ENCODE measurements at regions not wholly inside any gene's neighbourhood (a gene's known extent, or its start where the extent isn't known, plus 50 kb on each side); places are given as distances from the start of the nearest gene placed in this dataset.

DNA sequence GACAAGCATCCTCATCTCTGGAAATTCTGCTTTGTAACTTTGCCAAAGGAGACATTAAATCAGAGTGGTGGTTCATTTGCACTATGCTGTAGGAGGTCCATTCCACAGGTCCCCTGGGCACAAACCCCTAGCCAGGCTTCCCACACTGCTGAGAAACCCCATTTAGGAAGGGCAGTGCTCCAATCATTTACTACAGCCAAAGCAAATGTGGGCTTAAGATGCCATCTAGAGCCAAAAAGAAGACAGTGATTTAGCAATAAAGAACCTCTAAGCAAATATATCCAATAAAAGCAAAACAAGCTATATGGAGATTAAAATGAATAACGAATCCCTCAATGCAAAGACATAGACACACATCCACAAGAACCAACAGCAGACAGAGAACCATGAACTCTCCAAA is 129.0 kb upstream of the ALDH1B1 start:
- H3K4me3 ChIP-seq (ENCODE audit: insufficient read depth, low read length, poor library complexity, severe bottlenecking) = no peak overlapping the region
- H3K9me3 ChIP-seq (ENCODE audit: insufficient read depth, low read length) = no peaks in the 10 kb centered on the region
- H3K9me2 ChIP-seq (replicated peaks; ENCODE audit: insufficient read depth, low read length) = no peaks in the 10 kb centered on the region
- H3K79me2 ChIP-seq (ENCODE audit: insufficient read depth, low read length) = no peaks in the 10 kb centered on the region
- no peak for TF ChIP-seq EZH2phosphoT487 (conservative IDR thresholded peaks at IDR 0.05; ENCODE audit: low read length)
- TF ChIP-seq, protein P1, sequence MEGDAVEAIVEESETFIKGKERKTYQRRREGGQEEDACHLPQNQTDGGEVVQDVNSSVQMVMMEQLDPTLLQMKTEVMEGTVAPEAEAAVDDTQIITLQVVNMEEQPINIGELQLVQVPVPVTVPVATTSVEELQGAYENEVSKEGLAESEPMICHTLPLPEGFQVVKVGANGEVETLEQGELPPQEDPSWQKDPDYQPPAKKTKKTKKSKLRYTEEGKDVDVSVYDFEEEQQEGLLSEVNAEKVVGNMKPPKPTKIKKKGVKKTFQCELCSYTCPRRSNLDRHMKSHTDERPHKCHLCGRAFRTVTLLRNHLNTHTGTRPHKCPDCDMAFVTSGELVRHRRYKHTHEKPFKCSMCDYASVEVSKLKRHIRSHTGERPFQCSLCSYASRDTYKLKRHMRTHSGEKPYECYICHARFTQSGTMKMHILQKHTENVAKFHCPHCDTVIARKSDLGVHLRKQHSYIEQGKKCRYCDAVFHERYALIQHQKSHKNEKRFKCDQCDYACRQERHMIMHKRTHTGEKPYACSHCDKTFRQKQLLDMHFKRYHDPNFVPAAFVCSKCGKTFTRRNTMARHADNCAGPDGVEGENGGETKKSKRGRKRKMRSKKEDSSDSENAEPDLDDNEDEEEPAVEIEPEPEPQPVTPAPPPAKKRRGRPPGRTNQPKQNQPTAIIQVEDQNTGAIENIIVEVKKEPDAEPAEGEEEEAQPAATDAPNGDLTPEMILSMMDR (IDR thresholded peaks at IDR 0.05; ENCODE audit: insufficient read depth, low read length, poor library complexity, severe bottlenecking) = no peak
- H3K4me2 ChIP-seq (ENCODE audit: low read depth, low read length, poor library complexity, severe bottlenecking) = no peak overlapping the region
- no peak overlapping the region for H3K9ac ChIP-seq (ENCODE audit: low read length)
- no peaks in the 10 kb centered on the region for H3K27me3 ChIP-seq (ENCODE audit: low read length)
- no peaks in the 10 kb centered on the region for H3F3A ChIP-seq (ENCODE audit: insufficient read depth)
- no peaks in the 10 kb centered on the region for H4K20me1 ChIP-seq (ENCODE audit: low read depth, low read length)
- H3K36me3 ChIP-seq (ENCODE audit: low read length) = no peaks in the 10 kb centered on the region
- no peak overlapping the region for H2AFZ ChIP-seq (ENCODE audit: low read depth, low read length, severe bottlenecking)
- H3K27ac ChIP-seq (ENCODE audit: low read depth, low read length) = no peak overlapping the region

DNA sequence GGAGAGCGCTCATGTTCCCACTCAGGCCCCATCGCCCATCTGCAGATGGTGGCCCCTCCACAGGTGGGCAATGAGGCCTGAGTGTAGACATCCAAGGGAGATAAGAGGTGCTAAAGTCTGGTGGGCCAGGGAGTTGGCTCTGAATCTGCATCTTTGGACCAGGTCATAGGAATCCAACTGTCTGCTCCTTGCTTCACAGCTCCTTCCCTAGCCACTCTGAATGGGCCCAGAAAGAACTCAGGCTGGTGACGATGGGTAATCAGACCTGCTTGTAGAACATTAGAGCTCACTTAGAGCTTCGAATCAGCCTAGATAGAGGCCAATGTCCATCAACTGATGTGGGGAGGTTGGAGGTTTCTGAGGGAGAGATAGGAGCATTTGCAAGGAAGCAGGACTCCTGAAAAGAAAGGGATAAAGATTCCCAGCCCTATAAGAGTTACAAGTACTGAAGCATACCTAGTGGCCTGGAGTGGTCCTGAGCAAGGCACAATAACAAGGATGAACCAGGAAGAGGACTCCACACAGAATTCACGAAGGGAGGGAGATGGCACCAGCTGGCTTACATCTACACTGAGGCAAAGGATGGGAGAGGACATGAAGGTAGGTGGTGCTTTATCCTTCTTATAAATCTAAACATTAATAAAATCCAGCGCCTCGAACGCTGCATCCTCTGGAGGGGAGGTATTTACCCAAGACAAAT is 132.8 kb upstream of the ALDH1B1 start:
- Histone ChIP-seq H3K27me3 (ENCODE audit: low read length) (no peaks in the 10 kb centered on the region), H3K9me2 (replicated peaks; ENCODE audit: insufficient read depth, low read length) (no peaks in the 10 kb centered on the region), H3K9me3 (ENCODE audit: insufficient read depth, low read length) (no peaks in the 10 kb centered on the region), H3K36me3 (ENCODE audit: low read length) (no peaks in the 10 kb centered on the region), H2AFZ (ENCODE audit: low read depth, low read length, severe bottlenecking) (no peak overlapping the region), H3K4me3 (ENCODE audit: insufficient read depth, low read length, poor library complexity, severe bottlenecking) (no peak overlapping the region), H4K20me1 (ENCODE audit: low read depth, low read length) (no peaks in the 10 kb centered on the region), H3K27ac (ENCODE audit: low read depth, low read length) (no peak overlapping the region), H3K9ac (ENCODE audit: low read length) (no peak overlapping the region), H3K4me2 (ENCODE audit: low read depth, low read length, poor library complexity, severe bottlenecking) (no peak overlapping the region), H3K79me2 (ENCODE audit: insufficient read depth, low read length) (no peaks in the 10 kb centered on the region), H3F3A (ENCODE audit: insufficient read depth) (no peaks in the 10 kb centered on the region)
- TF ChIP-seq, protein P1 (IDR thresholded peaks at IDR 0.05; ENCODE audit: insufficient read depth, low read length, poor library complexity, severe bottlenecking) = no peak
- TF ChIP-seq EZH2phosphoT487 (conservative IDR thresholded peaks at IDR 0.05; ENCODE audit: low read length) = no peak

DNA sequence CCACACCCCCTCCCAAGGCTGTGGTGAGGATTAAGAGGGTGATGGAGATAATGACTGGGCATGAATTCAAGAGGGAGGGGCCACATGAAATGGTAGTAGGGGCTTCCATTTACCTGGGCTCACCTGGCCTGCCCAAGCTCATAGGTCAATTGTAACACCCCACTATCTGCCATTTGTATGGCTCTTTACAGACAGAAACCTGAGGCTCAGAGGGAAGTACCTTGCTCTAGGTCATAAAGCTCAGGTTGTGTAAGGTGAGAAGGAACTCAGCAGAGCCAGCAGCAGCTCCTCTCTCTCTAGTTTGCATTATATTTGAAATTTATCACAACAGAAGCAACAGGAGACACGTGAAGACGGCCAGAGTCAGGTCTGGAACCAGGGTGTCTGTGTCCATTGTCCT is 133.4 kb upstream of the ALDH1B1 start:
- H3K9me2 ChIP-seq (replicated peaks; ENCODE audit: insufficient read depth, low read length) = no peaks in the 10 kb centered on the region
- no peak overlapping the region for H2AFZ ChIP-seq (ENCODE audit: low read depth, low read length, severe bottlenecking)
- TF ChIP-seq, protein P1 (IDR thresholded peaks at IDR 0.05; ENCODE audit: insufficient read depth, low read length, poor library complexity, severe bottlenecking) = no peak
- TF ChIP-seq EZH2phosphoT487 (conservative IDR thresholded peaks at IDR 0.05; ENCODE audit: low read length) = no peak
- H3K27me3 ChIP-seq (ENCODE audit: low read length) = no peaks in the 10 kb centered on the region
- no peaks in the 10 kb centered on the region for H3K36me3 ChIP-seq (ENCODE audit: low read length)
- no peaks in the 10 kb centered on the region for H3F3A ChIP-seq (ENCODE audit: insufficient read depth)
- H4K20me1 ChIP-seq (ENCODE audit: low read depth, low read length) = no peaks in the 10 kb centered on the region
- no peaks in the 10 kb centered on the region for H3K79me2 ChIP-seq (ENCODE audit: insufficient read depth, low read length)
- H3K4me2 ChIP-seq (ENCODE audit: low read depth, low read length, poor library complexity, severe bottlenecking) = no peak overlapping the region
- no peak overlapping the region for H3K27ac ChIP-seq (ENCODE audit: low read depth, low read length)
- no peak overlapping the region for H3K9ac ChIP-seq (ENCODE audit: low read length)
- H3K9me3 ChIP-seq (ENCODE audit: insufficient read depth, low read length) = no peaks in the 10 kb centered on the region
- H3K4me3 ChIP-seq (ENCODE audit: insufficient read depth, low read length, poor library complexity, severe bottlenecking) = no peak overlapping the region

Data from SU-DHL-6 (cell line).